ENCODE measurements at regions not wholly inside any gene's neighbourhood (a gene's known extent, or its start where the extent isn't known, plus 50 kb on each side); places are given as distances from the start of the nearest gene placed in this dataset.

DNA sequence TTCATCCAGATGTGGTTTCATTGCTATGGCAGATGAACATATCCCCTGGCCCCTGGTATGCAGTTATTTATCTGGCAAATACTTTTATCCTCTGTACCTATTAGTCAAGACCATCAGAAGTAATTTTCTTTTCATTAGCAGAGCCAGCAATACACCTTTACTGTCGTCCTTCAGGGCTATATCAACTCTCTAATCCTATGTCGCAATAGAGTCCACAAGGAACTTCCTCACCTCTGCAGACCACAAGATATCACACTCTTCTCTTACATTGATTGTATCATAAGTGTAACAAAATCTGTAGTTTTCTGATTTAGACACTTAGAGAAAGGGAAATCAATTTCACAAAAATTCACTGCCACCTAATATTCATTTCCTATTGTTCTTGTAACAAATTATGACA lies 252.9 kb upstream of the DCC start:
- TF ChIP-seq ESRRA (IDR thresholded peaks at IDR 0.05; ENCODE audit: low read length), result no peak
- no peak for TF ChIP-seq CTCF (IDR thresholded peaks at IDR 0.05 in 2 of 3, conservative IDR thresholded peaks at IDR 0.05 in 1 of 3; ENCODE audit: control insufficient read depth in 2 of 3, extremely low read depth in 1 of 3, insufficient read depth in 1 of 3, low read depth in 3 of 3, low read length in 3 of 3)
- TF ChIP-seq FOS (IDR thresholded peaks at IDR 0.05; ENCODE audit: borderline replicate concordance, extremely low read depth, insufficient read length), result no peak
- no peak for TF ChIP-seq ZNF274 (IDR thresholded peaks at IDR 0.05; ENCODE audit: insufficient read depth, insufficient read length)
- no peak for TF ChIP-seq EZH2 (IDR thresholded peaks at IDR 0.05; ENCODE audit: borderline replicate concordance, control insufficient read depth, low read depth, low read length)
- TF ChIP-seq REST (IDR thresholded peaks at IDR 0.05; ENCODE audit: low read depth, low read length), result no peak

Data from GM12878 (cell line).